ENCODE measurements at regions not wholly inside any gene's neighbourhood (a gene's known extent, or its start where the extent isn't known, plus 50 kb on each side); places are given as distances from the start of the nearest gene placed in this dataset.

- ChIA-PET POLR2A (no interaction called here), CTCF (no interaction called here)
- Histone ChIP-seq H3K79me2 (ENCODE audit: control insufficient read depth, insufficient read depth, low read length) (no peaks in the 10 kb centered on the region), H2AFZ (ENCODE audit: insufficient read depth, low read depth, low read length, poor library complexity, severe bottlenecking) (no peak overlapping the region), H4K20me1 (ENCODE audit: control insufficient read depth, insufficient read depth, low read length, poor library complexity, severe bottlenecking) (no peaks in the 10 kb centered on the region), H3K9ac (ENCODE audit: low read length) (no peak overlapping the region), H3K4me1 (ENCODE audit: control insufficient read depth in 2 of 2, insufficient read depth in 2 of 2, low read length in 2 of 2) (no peaks in the 10 kb centered on the region), H3K27me3 (replicated peaks in 1 of 4; ENCODE audit: control extremely low read depth in 1 of 4, control insufficient read depth in 3 of 4, insufficient read depth in 4 of 4, low read length in 3 of 4) (no peaks in the 10 kb centered on the region), H3K36me3 (replicated peaks in 1 of 2; ENCODE audit: control extremely low read depth in 1 of 2, control insufficient read depth in 1 of 2, extremely low read depth in 1 of 2, insufficient read depth in 2 of 2, low read length in 1 of 2) (no peaks in the 10 kb centered on the region), H3K4me2 (replicated peaks; ENCODE audit: low read depth, low read length, poor library complexity, severe bottlenecking) (no peak overlapping the region), H3K9me3 (ENCODE audit: control extremely low read depth in 1 of 3, control insufficient read depth in 2 of 3, insufficient read depth in 1 of 3, low read length in 2 of 3) (no peaks in the 10 kb centered on the region), H3K4me3 (ENCODE audit: control extremely low read depth in 1 of 5, extremely low read depth in 1 of 5, insufficient read depth in 1 of 5, low read depth in 2 of 5, low read length in 4 of 5) (no peak overlapping the region), H3K27ac (ENCODE audit: low read length in 2 of 2) (no peak overlapping the region)
- Mint-ChIP-seq H3K27ac (no peak overlapping the region), H3K4me3 (no peak overlapping the region), H3K27me3 (no peaks in the 10 kb centered on the region), H3K4me1 (no peaks in the 10 kb centered on the region), H3K9me3 (ENCODE audit: insufficient read depth) (no peaks in the 10 kb centered on the region)
- TF ChIP-seq EZH2 (IDR thresholded peaks at IDR 0.05; ENCODE audit: borderline replicate concordance, insufficient read depth, low read depth, low read length, poor library complexity, severe bottlenecking) (no peak), CTCF (IDR thresholded peaks at IDR 0.05) (no peak)
- no peak for ATAC-seq (ENCODE audit: low read depth)
- WGBS (ENCODE audit: insufficient coverage) = 94% methylated on average over 3 of the region's 5 CpGs
- intact Hi-C loops (cut with micrococcal nuclease) = no loop called here
- no peak for DNase-seq
These were observed 407.8 kb upstream of the CDH2 start for GRCh38 chr18:28584731-28585130.

- Histone ChIP-seq H4K20me1 (ENCODE audit: control insufficient read depth, insufficient read depth, low read length, poor library complexity, severe bottlenecking) (no peaks in the 10 kb centered on the region), H3K27me3 (replicated peaks in 1 of 4; ENCODE audit: control extremely low read depth in 1 of 4, control insufficient read depth in 3 of 4, insufficient read depth in 4 of 4, low read length in 3 of 4) (no peaks in the 10 kb centered on the region), H3K4me2 (replicated peaks; ENCODE audit: low read depth, low read length, poor library complexity, severe bottlenecking) (no peak overlapping the region), H3K4me1 (ENCODE audit: control insufficient read depth in 2 of 2, insufficient read depth in 2 of 2, low read length in 2 of 2) (no peaks in the 10 kb centered on the region), H3K79me2 (ENCODE audit: control insufficient read depth, insufficient read depth, low read length) (no peaks in the 10 kb centered on the region), H3K36me3 (replicated peaks in 1 of 2; ENCODE audit: control extremely low read depth in 1 of 2, control insufficient read depth in 1 of 2, extremely low read depth in 1 of 2, insufficient read depth in 2 of 2, low read length in 1 of 2) (no peaks in the 10 kb centered on the region), H3K27ac (ENCODE audit: low read length in 2 of 2) (no peak overlapping the region), H3K9ac (ENCODE audit: low read length) (no peak overlapping the region), H3K4me3 (ENCODE audit: control extremely low read depth in 1 of 5, extremely low read depth in 1 of 5, insufficient read depth in 1 of 5, low read depth in 2 of 5, low read length in 4 of 5) (no peak overlapping the region), H2AFZ (ENCODE audit: insufficient read depth, low read depth, low read length, poor library complexity, severe bottlenecking) (no peak overlapping the region), H3K9me3 (ENCODE audit: control extremely low read depth in 1 of 3, control insufficient read depth in 2 of 3, insufficient read depth in 1 of 3, low read length in 2 of 3) (no peaks in the 10 kb centered on the region)
- Mint-ChIP-seq H3K27ac (no peak overlapping the region), H3K4me1 (no peaks in the 10 kb centered on the region), H3K27me3 (no peaks in the 10 kb centered on the region), H3K9me3 (ENCODE audit: insufficient read depth) (no peaks in the 10 kb centered on the region), H3K4me3 (no peak overlapping the region)
- ATAC-seq (ENCODE audit: low read depth) (no peak), DNase-seq (no peak)
- intact Hi-C loops (cut with micrococcal nuclease) = no loop called here
- no peak for TF ChIP-seq CTCF (IDR thresholded peaks at IDR 0.05)
- TF ChIP-seq EZH2 (IDR thresholded peaks at IDR 0.05; ENCODE audit: borderline replicate concordance, insufficient read depth, low read depth, low read length, poor library complexity, severe bottlenecking) = no peak
- POLR2A ChIA-PET = no interaction called here
- CTCF ChIA-PET = no interaction called here
- WGBS (ENCODE audit: insufficient coverage) = no CpG with 5 or more reads among the region's 2 CpGs
These were observed 405.8 kb upstream of the CDH2 start for GRCh38 chr18:28582724-28583123.

Data from B cell (primary cell).